Esophagus (tissue), 2 donors: ENCODE measurements at regions not wholly inside any gene's neighbourhood (a gene's known extent, or its start where the extent isn't known, plus 50 kb on each side); places are given as distances from the start of the nearest gene placed in this dataset.

Source experiments
- H3K27ac ChIP-seq, 2 donors: one replicate each; pipeline ENCODE4 v1.5.1; 2013; ENCODE audit warnings: low read depth in 2 of 2, mild to moderate bottlenecking in 2 of 2, inconsistent platforms in 1 of 2, low read length in 1 of 2, moderate library complexity in 1 of 2
- H3K27me3 ChIP-seq, 2 donors: one replicate each; pipeline ENCODE4 v1.6.1; 2013; ENCODE audit warnings: low read length in 2 of 2, control low read depth in 1 of 2, mild to moderate bottlenecking in 1 of 2; ENCODE audit not compliant: insufficient read depth in 2 of 2, control insufficient read depth in 1 of 2
- H3K36me3 ChIP-seq, 2 donors: one replicate each; pipeline ENCODE4 v1.6.1; 2013; ENCODE audit warnings: low read length in 1 of 2; ENCODE audit not compliant: control insufficient read depth in 2 of 2, insufficient read depth in 2 of 2
- H3K4me1 ChIP-seq, 2 donors: one replicate each; pipeline ENCODE4 v1.6.1; 2013; ENCODE audit warnings: low read length in 1 of 2; ENCODE audit not compliant: control insufficient read depth in 2 of 2, insufficient read depth in 2 of 2
- H3K4me3 ChIP-seq, 2 donors: one replicate each; pipeline ENCODE4 v1.5.1; 2013; ENCODE audit warnings: low read length in 2 of 2, mild to moderate bottlenecking in 2 of 2, low read depth in 1 of 2, moderate library complexity in 1 of 2
- H3K9me3 ChIP-seq, 2 donors: one replicate each; pipeline ENCODE4 v1.6.1; 2013; ENCODE audit warnings: mild to moderate bottlenecking in 2 of 2, low read depth in 1 of 2, low read length in 1 of 2, moderate library complexity in 1 of 2; ENCODE audit not compliant: control insufficient read depth in 2 of 2, insufficient read depth in 1 of 2
- WGBS, 2 donors: extraction: QIAGEN DNeasy Blood & Tissue Kit; methylation state at CpG; one replicate each; pipeline ENCODE4 v1.1.7; 2013; 5-methylcytosine and 5-hydroxymethylcytosine counted together
- donor health status: healthy with polysubstance abuse.
- donor health status: Bipolar disorder and iron deficiency.

DNA sequence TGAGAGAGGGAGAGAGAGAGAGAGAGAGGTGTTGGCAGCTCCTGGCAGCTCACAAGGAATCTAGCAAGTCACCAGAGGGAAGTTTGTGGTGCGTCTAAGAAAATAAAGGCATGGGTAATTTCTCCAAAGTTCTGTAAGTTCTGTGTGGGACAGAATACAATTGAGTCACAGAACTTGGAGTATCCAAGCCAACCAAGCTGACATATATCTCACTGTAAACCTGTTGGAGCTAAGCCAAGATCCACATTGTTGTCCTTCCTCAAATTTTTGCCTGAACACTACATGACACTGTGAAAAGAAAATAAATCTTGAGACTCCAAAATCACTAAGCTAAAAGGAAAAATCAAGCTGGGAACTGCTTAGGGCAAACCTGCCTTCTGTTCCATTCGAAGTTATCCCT is 436.7 kb downstream of the MEI4 start:
- WGBS, 2 donors = 61 to 72% methylated on average over 2 of the region's 2 CpGs
- Histone ChIP-seq H3K4me1 (no peaks in the 10 kb centered on the region), H3K27me3 (no peaks in the 10 kb centered on the region), H3K36me3 (no peaks in the 10 kb centered on the region), H3K27ac (no peak overlapping the region), H3K9me3 (peaks cover 0 to 3% of the 10 kb centered on the region in 2 donors), H3K4me3 (no peak overlapping the region)

DNA sequence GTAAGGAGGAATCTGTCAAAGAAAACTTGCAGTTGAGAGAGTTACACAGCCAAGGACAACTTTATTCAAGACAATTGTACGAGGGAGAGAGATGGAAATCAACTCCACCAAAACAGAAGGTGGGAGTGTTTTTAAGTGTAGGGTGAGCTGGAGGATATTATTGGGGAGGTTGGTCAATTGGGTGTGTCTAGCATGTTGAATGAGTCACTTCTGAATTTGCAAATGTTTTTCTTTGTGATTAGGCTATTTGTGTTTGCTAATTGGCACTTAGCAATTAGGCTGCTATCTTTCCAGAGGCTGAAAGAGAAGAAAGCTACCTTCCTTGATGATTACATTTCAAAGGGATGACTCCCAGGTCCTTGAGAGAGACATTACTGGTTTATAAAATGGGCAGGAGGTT is 441.1 kb downstream of the MEI4 start:
- no peak overlapping the region for H3K4me3 ChIP-seq
- no peaks in the 10 kb centered on the region for H3K27me3 ChIP-seq
- H3K36me3 ChIP-seq = no peaks in the 10 kb centered on the region
- no peaks in the 10 kb centered on the region for H3K4me1 ChIP-seq
- 16 to 24% methylated on average over 1 of the region's 1 CpG for WGBS, 2 donors
- H3K27ac ChIP-seq = no peak overlapping the region
- H3K9me3 ChIP-seq = no peaks in the 10 kb centered on the region

DNA sequence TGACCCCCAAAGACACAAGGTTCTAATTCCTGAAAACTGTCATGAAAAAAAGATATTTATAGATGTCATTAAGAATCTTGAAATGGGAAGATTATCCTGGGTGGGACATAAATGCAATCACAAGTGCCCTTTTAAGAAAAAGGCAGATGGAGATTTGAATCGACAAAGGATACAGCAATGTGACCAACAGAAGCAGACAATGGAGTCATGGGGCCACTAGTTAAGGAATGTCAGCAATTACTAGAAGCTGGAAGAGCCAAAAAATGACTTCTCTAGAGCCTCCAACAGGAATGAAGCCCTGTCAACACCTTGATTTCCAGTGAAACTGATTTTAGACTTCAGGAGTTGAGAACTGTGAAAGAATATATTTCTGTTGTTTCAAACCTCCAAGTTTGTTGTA is 448.5 kb downstream of the MEI4 start:
- 85 to 88% methylated on average over 1 of the region's 1 CpG for WGBS, 2 donors
- Histone ChIP-seq H3K4me3 (no peak overlapping the region), H3K36me3 (no peaks in the 10 kb centered on the region), H3K4me1 (no peaks in the 10 kb centered on the region), H3K9me3 (no peaks in the 10 kb centered on the region), H3K27ac (no peak overlapping the region), H3K27me3 (no peaks in the 10 kb centered on the region)

DNA sequence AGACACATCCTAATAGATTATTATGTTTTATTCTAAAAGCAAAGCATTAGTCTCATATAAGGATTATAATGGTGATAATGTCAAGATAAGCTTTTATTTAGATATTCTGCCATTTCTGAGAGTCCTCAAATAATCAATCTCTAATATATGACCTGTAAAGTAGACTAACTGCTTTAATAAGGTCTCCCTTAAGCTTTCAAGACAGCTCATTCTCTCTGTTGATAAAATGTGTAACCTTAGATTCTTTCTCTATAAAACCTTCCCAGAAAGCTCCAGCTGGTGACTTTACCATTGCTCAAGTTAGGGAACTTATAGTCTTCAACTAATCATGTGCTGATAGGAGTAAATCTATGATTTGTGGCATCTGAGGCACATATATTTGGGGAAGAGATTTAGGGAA is 457.8 kb downstream of the MEI4 start:
- no peaks in the 10 kb centered on the region for H3K27me3 ChIP-seq
- no peaks in the 10 kb centered on the region for H3K9me3 ChIP-seq
- no peak overlapping the region for H3K27ac ChIP-seq
- H3K4me1 ChIP-seq = no peaks in the 10 kb centered on the region
- H3K36me3 ChIP-seq = no peaks in the 10 kb centered on the region
- no peak overlapping the region for H3K4me3 ChIP-seq

DNA sequence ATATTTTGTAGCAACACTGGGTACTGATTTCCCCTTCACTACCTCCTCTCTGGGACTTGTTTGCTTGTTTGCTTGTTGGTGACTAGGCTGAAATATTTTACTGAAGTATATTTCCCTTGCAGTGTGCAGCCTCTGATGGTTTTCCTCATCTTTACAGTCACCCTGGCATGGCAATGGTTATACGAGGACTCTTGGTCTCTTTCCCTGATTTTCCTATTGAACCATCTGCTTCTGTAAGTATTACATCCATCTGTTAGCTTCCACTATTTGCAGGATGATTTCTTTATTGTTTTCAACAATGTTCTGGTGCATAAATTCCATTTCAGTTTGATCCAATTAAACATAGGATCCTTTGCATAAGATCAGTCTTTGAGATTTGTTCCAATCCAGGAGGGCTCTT is 465.1 kb downstream of the MEI4 start:
- Histone ChIP-seq H3K27me3 (no peaks in the 10 kb centered on the region), H3K4me1 (no peaks in the 10 kb centered on the region), H3K4me3 (no peak overlapping the region), H3K9me3 (no peaks in the 10 kb centered on the region), H3K27ac (no peak overlapping the region), H3K36me3 (no peaks in the 10 kb centered on the region)
- 60 to 76% methylated on average over 1 of the region's 1 CpG for WGBS, 2 donors

DNA sequence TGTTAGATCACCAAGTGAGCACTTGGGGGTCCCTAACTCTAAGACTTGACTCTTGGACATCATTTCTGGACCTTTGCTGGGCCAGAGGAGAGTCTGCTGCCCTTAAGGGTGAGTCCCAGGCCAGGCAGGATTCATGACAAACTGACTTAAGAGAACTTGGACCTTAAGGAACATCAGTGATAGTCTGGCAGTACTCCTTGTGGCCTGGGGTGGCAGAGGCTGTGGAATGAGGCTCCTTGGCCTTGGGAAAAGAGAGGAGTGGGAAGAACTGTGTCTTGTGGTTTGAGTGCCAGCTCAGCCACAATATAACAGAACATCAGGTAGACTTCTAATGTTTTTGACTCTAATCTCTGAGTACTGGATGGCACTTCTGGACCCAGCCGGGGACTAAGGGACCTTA is 478.7 kb downstream of the MEI4 start:
- Histone ChIP-seq H3K4me3 (no peak overlapping the region), H3K4me1 (no peaks in the 10 kb centered on the region), H3K27me3 (no peaks in the 10 kb centered on the region), H3K9me3 (peaks cover 2 to 6% of the 10 kb centered on the region in 2 donors), H3K36me3 (no peaks in the 10 kb centered on the region), H3K27ac (no peak overlapping the region)
- WGBS, 2 donors = 83 to 89% methylated on average over 1 of the region's 1 CpG

DNA sequence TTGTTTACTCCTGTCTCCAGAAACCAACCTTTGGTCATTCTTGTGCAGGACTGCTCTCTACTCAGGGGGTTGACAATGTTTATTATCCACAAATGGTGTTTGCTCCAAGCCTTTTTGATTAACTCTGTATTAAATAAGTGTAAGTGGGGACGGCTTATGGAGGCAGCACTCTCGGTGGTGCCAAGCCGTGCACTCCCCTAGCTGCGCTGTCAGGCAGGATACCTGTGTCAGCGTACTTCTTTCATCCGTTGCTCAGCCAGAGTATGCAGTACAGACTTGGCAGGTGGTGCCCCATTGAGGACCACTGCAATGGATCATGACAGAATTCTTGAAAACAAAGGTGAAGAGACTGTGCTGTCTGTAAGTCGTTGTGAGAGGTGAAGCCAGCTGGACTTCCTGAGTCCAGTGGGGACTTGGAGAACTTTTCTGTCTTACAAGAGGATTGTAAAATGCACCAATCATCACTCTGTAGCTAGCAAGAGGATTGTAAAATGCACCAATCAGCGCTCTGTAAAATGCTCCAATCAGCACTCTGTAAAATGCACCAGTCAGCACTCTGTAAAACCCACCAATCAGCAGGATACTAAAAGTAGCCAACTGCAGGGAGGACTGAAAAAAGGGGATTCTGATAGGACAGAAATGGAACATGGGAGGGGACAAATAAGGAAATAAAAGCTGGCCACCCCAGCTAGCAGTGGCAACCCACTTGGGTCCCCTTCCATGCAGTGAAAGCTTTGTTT is 480.0 kb downstream of the MEI4 start:
- no peaks in the 10 kb centered on the region for H3K4me1 ChIP-seq
- WGBS, 2 donors = 53 to 60% methylated on average over 8 of the region's 8 CpGs
- peaks cover 2 to 6% of the 10 kb centered on the region in 2 donors for H3K9me3 ChIP-seq
- H3K36me3 ChIP-seq = no peaks in the 10 kb centered on the region
- no peak overlapping the region for H3K4me3 ChIP-seq
- no peak overlapping the region for H3K27ac ChIP-seq
- H3K27me3 ChIP-seq = no peaks in the 10 kb centered on the region

DNA sequence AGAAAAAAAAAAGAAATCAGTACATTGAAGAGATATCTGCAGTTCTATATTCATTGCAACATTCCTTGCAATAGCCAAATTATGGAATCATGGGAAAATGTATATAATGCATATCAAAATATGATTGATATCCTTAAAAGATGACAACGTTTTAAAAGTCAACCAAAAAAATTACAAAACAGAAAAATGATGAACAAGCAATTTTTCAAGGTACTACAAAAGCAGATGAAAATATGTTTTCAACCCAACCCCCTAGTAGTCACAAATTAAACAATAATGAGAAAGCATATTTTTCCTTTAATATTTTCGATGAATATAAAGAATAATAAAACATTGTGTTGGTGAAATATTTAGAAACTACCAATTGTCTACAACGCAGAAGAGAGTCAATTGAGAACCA is 497.6 kb downstream of the MEI4 start:
- Histone ChIP-seq H3K9me3 (no peaks in the 10 kb centered on the region), H3K4me1 (no peaks in the 10 kb centered on the region), H3K4me3 (no peak overlapping the region), H3K36me3 (no peaks in the 10 kb centered on the region), H3K27me3 (no peaks in the 10 kb centered on the region), H3K27ac (no peak overlapping the region)
- WGBS, 2 donors = 64 to 73% methylated on average over 3 of the region's 3 CpGs

DNA sequence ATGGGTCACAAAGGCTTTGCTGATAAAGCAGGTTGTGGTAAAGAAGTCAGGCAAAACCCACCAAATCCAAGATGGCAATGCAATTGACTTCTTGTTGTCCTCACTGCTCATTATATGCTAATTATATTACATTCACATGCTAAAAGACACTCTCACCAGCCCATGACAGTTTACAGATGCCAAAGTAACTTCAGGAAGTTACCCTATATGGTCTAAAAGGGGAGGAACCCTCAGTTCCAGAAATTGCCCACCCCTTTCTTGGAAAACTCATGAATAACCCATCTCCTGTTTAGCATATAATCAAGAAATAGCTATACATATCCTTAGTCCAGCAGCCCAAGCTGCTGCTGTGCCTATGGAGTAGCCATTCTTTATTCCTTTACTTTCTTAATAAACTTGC is 501.1 kb downstream of the MEI4 start:
- Histone ChIP-seq H3K9me3 (no peaks in the 10 kb centered on the region), H3K27me3 (no peaks in the 10 kb centered on the region), H3K4me3 (no peak overlapping the region), H3K4me1 (no peaks in the 10 kb centered on the region), H3K36me3 (no peaks in the 10 kb centered on the region), H3K27ac (no peak overlapping the region)

DNA sequence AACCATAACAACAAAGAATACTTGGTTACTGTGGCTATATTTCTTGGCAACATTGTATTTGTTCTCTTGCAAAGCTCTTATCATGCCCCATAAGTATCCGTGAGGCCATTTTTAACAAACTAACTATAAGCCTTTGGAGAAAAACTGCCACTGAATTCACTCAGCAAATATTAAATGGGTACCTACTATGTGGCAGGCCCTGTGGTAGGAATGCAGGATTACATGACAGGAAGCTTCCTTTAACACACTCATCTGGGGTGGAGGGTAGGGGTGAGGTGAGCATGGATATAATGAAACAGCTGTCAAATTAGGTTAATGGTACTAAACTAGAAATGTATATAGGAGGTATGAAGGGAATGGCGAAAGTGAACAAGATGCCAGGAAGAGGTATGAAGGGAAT is 504.8 kb downstream of the MEI4 start:
- H3K27me3 ChIP-seq = no peaks in the 10 kb centered on the region
- H3K36me3 ChIP-seq = no peaks in the 10 kb centered on the region
- no peak overlapping the region for H3K4me3 ChIP-seq
- no peaks in the 10 kb centered on the region for H3K4me1 ChIP-seq
- no peaks in the 10 kb centered on the region for H3K9me3 ChIP-seq
- no peak overlapping the region for H3K27ac ChIP-seq
- 90 to 91% methylated on average over 2 of the region's 2 CpGs for WGBS, 2 donors
